GM20000 (cell line): ENCODE measurements at regions not wholly inside any gene's neighbourhood (a gene's known extent, or its start where the extent isn't known, plus 50 kb on each side); places are given as distances from the start of the nearest gene placed in this dataset.

Source experiments
- DNase-seq: peaks from one replicate; pipeline ENCODE4 v3.0.0; 2012; ENCODE audit warnings: low spot score
- CTCF ChIP-seq: IDR thresholded peaks from 2 replicates; pipeline ENCODE4 v1.5.1; 2012; ENCODE audit warnings: mild to moderate bottlenecking, control low read depth; ENCODE audit errors: extremely low read depth, missing control alignments

DNA sequence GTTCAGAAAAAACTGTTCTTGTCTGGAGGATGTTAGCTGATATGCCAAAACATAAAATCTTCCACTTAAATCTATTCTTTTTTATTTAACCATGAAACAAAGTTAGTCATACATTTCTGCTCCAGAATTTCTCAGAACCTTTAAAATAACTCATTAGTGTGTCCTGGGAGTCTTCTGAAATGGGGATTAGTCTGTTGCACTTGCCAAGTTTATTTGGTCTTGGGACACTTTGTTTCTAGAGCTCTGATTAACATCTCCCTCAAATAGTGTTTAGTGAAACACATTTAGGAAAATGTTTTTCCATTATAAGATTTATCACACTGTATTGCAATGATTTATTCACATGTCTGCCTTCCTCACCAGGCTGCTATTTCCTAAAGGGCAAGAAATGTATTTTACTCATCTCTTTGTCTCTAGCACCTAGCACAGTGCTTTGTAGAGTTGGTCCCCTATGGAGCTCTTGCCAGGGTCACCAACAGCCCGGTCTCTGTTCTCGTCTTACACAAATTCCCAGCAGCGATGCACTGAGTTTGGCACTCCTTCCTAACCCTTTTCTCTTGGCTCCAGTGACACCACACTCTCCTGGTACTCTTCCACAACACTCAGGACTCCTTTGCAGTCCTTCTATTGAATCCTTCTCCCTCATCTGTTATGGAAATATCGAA, 189.2 kb downstream of the CSNK2A3 start:
- TF ChIP-seq CTCF, result no peak

DNA sequence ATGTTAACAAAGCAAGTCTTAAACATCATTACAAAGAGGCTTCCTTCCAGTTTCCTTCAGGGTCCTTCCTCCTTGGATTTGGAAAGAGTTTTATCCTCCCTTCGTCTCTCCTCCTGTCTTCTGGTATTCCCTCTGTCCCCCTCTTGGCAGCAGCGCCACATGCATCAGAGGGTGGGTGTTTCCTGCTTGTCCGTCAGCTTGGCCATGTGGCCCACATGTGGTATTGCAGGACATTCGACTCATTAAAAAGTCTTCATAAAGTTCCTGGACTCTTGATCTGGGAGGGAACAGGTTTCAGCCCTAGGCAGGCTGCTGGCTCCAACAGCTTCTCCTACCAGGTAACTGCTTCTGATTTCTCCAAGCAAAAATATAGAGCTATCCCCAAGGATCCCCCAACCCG, 189.8 kb downstream of the CSNK2A3 start:
- no peak for DNase-seq
- no peak for TF ChIP-seq CTCF

More for the DNA sequence above, 189.2 kb downstream of the CSNK2A3 start:
- no peak for DNase-seq

GRCh38 chr11:11157185-11157584, 195.9 kb downstream of the CSNK2A3 start:
- peak; percentile 19 for TF ChIP-seq CTCF
- no peak for DNase-seq

DNA sequence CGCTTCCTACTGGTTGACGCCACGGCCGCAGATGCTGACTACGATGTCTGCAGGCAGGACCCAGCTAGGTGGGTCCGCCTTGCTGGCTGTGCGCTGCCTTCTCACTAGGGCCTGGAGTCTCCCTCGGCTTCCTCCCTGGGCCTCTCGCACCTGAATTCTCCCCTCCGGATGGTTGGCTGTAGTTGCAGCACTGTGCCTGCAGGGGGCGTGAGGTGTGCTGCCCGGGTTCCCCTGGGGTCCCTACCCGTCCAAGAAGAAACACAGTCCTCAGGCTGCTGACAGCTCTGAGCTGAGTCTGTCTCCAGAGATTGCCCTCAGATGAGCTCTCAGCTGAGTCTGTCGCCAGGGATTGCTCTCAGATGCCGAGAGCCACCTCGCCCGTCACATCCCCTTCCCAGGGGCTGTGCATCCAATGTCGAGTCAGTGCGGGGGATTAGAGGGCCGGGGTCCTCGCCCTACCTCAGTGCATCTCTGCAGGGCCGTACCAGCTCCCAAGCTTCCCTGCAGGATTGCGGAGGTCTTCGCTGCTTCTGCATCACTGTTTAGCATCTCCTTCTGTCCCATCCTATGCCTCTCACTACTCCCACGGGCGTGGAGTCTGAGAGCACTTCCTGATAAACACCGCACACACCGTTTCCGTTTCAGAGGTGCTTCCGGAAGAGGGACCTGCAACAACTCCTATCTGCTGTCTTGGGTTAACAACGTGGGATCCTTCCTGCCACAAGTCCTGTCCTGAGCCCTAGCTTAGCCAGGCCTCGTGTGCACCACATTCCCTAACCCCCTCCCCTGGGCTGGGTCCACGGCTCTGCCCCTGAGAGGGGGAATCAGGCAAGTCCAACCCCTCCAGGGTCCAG, 196.9 kb downstream of the CSNK2A3 start:
- DNase-seq, result peak; percentile 38
- TF ChIP-seq CTCF, result no peak

- no peak for TF ChIP-seq CTCF
- no peak for DNase-seq
Measured at GRCh38 chr11:11152877-11153276, 200.2 kb downstream of the CSNK2A3 start.

- DNase-seq, result no peak
- no peak for TF ChIP-seq CTCF
Measured at GRCh38 chr11:11149671-11150459, 203.2 kb downstream of the CSNK2A3 start.
